Neuron (in vitro differentiated cells): ENCODE measurements at regions not wholly inside any gene's neighbourhood (a gene's known extent, or its start where the extent isn't known, plus 50 kb on each side); places are given as distances from the start of the nearest gene placed in this dataset.

Experiments used
- H2AFZ ChIP-seq: one replicate; pipeline ENCODE4 v1.6.1; 2013; ENCODE audit warnings: low read depth, mild to moderate bottlenecking, inconsistent platforms, low read length, moderate library complexity
- H3K27me3 ChIP-seq: one replicate; pipeline ENCODE4 v1.6.1; 2013; ENCODE audit warnings: low read length; ENCODE audit not compliant: insufficient read depth
- H3K36me3 ChIP-seq: one replicate; pipeline ENCODE4 v1.6.1; 2013; ENCODE audit warnings: low read length; ENCODE audit not compliant: insufficient read depth
- H3K4me1 ChIP-seq: one replicate; pipeline ENCODE4 v1.6.1; 2013; ENCODE audit warnings: low read length; ENCODE audit not compliant: insufficient read depth
- H3K4me3 ChIP-seq: 2 replicates; pipeline ENCODE4 v1.5.1; 2013; ENCODE audit warnings: mild to moderate bottlenecking, low read length, moderate library complexity
- H3K9me3 ChIP-seq: one replicate; pipeline ENCODE4 v1.6.1; 2013; ENCODE audit warnings: low read length

DNA sequence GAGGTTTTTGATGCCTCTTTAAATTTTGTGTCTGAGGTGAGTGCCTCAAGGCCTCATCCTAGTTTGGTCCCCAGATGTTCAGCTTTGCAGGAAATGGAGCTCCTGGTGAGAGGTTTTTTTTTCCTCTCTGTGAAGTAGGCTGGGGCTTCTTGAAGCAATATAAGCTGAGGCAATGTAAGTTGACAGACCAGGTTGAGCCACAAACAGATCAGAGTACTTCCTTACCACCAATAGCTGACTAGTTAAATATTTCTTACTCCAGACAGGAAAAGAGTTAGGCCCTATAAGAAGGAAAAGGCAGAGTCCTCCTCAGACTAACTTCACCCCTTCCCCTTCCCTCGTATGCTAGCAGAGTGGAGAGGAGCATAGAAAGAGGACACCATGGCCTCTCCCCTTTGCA, 341.0 kb downstream of the LMO4 start:
- Histone ChIP-seq H3K27me3 (no peaks in the 10 kb centered on the region), H3K4me3 (no peak overlapping the region), H2AFZ (no peak overlapping the region), H3K9me3 (no peaks in the 10 kb centered on the region), H3K36me3 (no peaks in the 10 kb centered on the region), H3K4me1 (no peaks in the 10 kb centered on the region)

DNA sequence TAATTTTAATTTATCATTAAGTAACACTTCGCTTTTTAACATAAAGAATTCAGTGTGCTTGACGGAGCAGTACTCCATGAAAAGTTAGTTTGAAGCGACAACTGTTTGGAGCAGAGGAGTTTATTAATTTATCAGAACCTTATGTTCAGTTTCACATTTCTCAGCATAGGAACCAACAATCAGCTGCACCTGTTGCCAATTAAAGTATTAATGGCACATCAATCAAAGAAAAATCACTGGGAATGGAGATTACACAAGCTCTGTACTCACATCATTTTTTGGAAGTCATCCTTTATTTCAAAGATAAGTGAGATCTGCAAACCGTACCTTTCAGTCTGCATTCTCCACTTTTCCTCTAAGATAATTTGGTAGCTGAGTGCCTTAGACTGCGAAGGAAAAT, 344.6 kb downstream of the LMO4 start:
- Histone ChIP-seq H3K36me3 (no peaks in the 10 kb centered on the region), H3K27me3 (no peaks in the 10 kb centered on the region), H3K9me3 (no peaks in the 10 kb centered on the region), H2AFZ (no peak overlapping the region), H3K4me1 (no peaks in the 10 kb centered on the region), H3K4me3 (no peak overlapping the region)

DNA sequence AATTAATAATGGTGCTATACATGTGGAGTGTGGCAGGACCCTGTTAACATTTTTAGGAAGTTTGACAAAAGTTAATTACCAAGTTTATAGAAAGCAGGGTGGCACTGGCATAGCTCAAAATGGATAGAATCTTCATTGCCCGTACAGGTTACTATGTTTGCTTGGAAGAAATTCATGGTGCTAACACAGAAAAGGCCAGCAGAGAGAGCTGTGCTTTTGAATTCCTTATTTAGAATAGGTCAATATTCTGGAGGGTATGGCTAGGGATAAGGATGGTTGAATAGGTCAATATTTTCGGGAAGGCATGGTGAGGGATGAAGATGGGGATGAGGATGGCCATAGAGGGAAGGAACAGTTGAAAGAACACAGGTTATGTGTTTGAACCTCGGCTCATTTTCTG, 345.1 kb downstream of the LMO4 start:
- Histone ChIP-seq H3K4me3 (no peak overlapping the region), H3K9me3 (no peaks in the 10 kb centered on the region), H3K36me3 (no peaks in the 10 kb centered on the region), H3K4me1 (no peaks in the 10 kb centered on the region), H3K27me3 (no peaks in the 10 kb centered on the region), H2AFZ (no peak overlapping the region)

GRCh38 chr1:87674791-87675190, 346.1 kb downstream of the LMO4 start:
- H3K4me1 ChIP-seq = no peaks in the 10 kb centered on the region
- no peaks in the 10 kb centered on the region for H3K9me3 ChIP-seq
- no peaks in the 10 kb centered on the region for H3K36me3 ChIP-seq
- H2AFZ ChIP-seq = no peak overlapping the region
- no peaks in the 10 kb centered on the region for H3K27me3 ChIP-seq
- no peak overlapping the region for H3K4me3 ChIP-seq

DNA sequence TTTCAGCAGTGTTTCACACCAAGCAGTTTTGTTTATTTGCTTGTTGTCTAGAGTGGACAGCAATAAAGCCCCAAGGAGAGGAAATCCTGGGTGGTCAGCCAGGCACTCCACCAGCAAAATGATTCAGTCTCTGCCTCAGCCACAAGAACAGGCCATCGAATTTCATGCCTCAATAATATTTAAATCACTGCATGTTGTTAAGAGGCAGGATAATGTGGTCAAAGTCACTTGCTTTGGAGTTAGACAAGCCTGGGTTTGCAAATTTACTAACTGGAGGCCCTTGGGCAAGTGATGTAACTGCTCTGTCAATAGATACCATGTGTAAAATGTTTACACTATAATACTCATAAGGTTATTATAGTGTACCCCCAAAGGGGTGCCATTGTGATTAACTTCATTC, 349.6 kb downstream of the LMO4 start:
- no peak overlapping the region for H2AFZ ChIP-seq
- no peak overlapping the region for H3K4me3 ChIP-seq
- H3K36me3 ChIP-seq = no peaks in the 10 kb centered on the region
- no peaks in the 10 kb centered on the region for H3K27me3 ChIP-seq
- no peaks in the 10 kb centered on the region for H3K9me3 ChIP-seq
- H3K4me1 ChIP-seq = no peaks in the 10 kb centered on the region

DNA sequence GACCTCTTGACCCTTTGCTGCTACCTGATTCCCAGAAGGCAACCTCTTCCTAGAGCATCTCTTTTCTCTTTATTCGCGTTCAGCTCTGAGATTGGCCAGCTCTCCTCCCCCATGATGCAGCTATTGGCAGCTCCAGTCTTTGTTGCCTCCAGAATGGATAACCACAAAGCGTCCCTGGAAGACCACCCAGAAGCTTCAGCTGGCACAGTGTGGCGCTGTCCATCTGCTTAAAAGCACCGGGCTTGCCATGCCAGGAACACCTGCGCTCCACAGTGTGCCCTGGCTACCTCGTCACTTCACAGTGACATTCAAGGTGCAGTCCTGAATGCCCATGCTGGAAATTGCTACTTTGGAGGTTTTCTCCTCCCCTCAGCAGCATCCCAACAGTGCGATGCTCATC, 353.9 kb downstream of the LMO4 start:
- no peaks in the 10 kb centered on the region for H3K27me3 ChIP-seq
- H2AFZ ChIP-seq = no peak overlapping the region
- H3K9me3 ChIP-seq = no peaks in the 10 kb centered on the region
- no peak overlapping the region for H3K4me3 ChIP-seq
- H3K4me1 ChIP-seq = peaks cover 8% of the 10 kb centered on the region
- no peaks in the 10 kb centered on the region for H3K36me3 ChIP-seq

DNA sequence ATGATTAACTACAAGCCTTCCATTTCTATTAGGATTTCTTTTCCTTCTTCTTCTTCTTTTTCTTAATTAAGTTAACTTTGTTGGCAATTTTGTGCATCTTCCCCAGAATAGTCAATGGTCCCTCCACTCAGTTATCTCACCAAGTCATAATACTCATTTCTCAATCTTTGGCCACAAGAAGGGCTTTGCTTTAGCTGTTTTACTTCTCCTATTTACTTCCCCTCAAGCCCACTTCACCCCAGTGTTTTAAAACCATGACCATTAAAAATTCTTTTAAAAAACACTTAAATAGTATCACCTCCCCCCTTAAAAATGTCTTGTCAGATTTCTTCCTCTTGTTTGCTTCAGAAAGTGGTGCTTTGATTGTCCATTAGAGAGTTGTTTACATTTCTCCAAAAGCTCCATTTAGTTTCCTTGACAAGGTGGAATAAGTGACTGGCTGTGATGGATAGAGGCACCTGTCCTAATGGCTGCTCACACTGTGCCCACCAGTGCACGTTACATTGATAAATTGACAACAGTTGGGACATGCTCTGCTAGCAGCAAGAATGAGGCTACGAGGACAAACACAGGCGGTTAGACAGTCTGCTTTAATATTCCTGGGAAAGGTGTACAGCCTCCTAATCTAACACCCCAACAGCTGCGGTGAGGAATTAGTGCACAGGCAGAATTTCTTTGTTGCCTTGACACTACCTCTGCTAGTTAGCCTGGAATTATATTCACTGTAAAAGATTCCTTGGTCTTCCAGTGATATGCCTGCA, 354.7 kb downstream of the LMO4 start:
- Histone ChIP-seq H3K4me1 (peaks cover 8% of the 10 kb centered on the region), H3K9me3 (no peaks in the 10 kb centered on the region), H3K36me3 (no peaks in the 10 kb centered on the region), H3K27me3 (no peaks in the 10 kb centered on the region), H2AFZ (no peak overlapping the region), H3K4me3 (no peak overlapping the region)

DNA sequence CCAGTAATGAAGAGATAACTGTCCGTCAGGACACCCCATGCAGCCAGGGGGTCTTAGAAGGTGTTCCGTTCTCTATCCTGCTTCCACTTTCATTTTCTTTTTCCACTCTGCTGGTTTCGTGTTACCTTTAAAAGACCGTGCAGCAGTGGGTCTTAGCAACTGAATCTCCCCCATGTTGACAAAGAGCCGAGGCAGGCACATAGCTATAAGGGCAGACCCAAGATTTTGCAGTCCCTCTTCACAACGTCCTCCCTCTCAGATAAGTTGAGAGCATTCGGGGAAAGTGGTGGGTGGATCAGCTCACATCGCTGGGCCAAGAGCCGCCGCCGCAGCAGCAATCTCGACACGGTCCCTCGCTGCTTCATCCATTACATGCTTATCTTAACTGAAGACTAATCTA, 355.5 kb downstream of the LMO4 start:
- Histone ChIP-seq H3K4me3 (no peak overlapping the region), H2AFZ (no peak overlapping the region), H3K4me1 (peaks cover 8% of the 10 kb centered on the region), H3K9me3 (no peaks in the 10 kb centered on the region), H3K27me3 (no peaks in the 10 kb centered on the region), H3K36me3 (no peaks in the 10 kb centered on the region)

DNA sequence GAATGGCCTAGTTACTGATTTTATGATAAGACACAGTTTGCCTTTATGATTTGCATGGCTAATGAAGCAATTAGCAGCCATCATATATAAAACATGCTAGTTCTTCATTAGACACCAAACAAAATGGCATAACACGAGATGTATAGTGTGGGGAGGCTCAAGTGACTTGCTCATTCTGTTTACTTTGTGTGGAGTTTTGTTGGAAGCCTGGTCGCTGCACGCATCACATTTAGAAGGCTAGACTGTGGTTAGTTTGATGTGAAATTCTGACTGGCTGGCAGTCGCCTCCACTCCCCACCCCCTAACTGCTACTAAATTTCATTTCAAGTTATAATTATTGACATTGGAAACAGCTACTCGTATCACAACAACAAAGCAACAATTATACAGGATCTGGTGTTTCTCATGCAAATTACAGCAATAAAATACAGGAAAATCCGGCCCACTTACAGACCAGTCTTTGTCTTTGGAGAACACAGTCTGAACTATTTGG, 356.1 kb downstream of the LMO4 start:
- Histone ChIP-seq H3K4me1 (peaks cover 8% of the 10 kb centered on the region), H3K4me3 (no peak overlapping the region), H2AFZ (peak overlapping the region; percentile 83), H3K36me3 (no peaks in the 10 kb centered on the region), H3K27me3 (no peaks in the 10 kb centered on the region), H3K9me3 (no peaks in the 10 kb centered on the region)

DNA sequence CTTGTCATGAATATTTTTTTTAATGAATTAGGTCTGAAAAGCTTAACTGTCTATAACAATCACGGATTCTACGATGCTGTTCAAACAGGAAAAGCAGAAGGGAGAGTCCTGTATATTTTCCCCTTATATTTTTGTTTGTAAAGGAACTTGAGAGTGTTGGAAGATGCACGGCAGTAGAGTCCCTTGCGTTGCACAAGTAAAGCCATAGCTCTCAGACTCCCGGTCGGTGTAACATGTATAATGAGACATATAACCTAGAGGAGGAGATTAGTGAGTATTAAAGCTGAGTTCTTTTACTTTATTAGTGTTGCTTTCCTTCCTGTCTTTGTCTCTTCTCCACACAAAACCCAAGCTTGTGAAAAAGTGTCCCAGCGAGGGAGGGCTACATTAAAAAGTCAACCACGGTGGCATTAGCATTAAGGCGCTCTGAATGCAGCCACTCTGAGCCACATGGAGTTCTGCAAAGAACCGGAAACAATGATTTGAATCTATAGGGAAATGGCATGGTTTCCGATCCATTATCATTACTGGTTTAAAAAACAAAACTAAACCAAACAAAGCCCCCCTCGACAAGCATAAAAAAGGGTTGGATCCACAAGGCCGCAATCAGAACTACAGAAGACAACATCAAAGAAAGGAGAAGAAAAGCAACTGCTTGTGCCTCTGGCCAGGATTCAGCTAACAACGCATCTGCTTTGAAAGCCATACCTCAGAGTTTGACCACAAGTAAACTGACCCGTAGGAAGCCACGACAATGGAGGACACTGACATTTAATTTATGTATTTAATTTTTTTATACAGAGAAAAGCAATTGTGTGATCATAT, 356.8 kb downstream of the LMO4 start:
- Histone ChIP-seq H3K4me3 (peak overlapping the region; percentile 19), H2AFZ (peak overlapping the region; percentile 83), H3K27me3 (no peaks in the 10 kb centered on the region), H3K9me3 (no peaks in the 10 kb centered on the region), H3K4me1 (peaks cover 8% of the 10 kb centered on the region), H3K36me3 (no peaks in the 10 kb centered on the region)

GRCh38 chr1:87686136-87686495, 357.4 kb downstream of the LMO4 start:
- Histone ChIP-seq H3K4me1 (peaks cover 8% of the 10 kb centered on the region), H3K9me3 (no peaks in the 10 kb centered on the region), H3K4me3 (no peak overlapping the region), H3K27me3 (no peaks in the 10 kb centered on the region), H3K36me3 (no peaks in the 10 kb centered on the region), H2AFZ (no peak overlapping the region)

DNA sequence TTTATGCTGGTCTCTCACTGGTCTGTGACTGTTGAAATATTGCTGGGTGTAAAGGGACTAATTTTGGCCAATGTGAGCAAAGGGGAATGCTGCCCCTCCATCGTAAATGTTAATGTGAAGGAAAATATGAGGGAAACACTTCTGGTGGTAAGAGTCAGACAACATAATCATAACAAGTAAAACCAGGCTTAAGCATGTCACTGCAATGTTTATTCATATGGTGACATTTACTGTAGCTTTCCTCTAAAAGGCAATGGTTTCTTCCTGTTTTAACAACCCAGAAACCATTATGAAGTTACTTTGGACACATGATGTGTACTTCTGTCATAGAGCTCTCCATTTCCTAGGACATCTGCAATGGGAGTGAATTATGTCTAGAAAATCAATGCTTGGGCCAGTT, 358.0 kb downstream of the LMO4 start:
- H2AFZ ChIP-seq = no peak overlapping the region
- H3K4me1 ChIP-seq = peaks cover 8% of the 10 kb centered on the region
- H3K9me3 ChIP-seq = no peaks in the 10 kb centered on the region
- no peak overlapping the region for H3K4me3 ChIP-seq
- H3K27me3 ChIP-seq = no peaks in the 10 kb centered on the region
- H3K36me3 ChIP-seq = no peaks in the 10 kb centered on the region

GRCh38 chr1:87688136-87688535, 359.5 kb downstream of the LMO4 start:
- Histone ChIP-seq H3K27me3 (no peaks in the 10 kb centered on the region), H2AFZ (no peak overlapping the region), H3K4me3 (no peak overlapping the region), H3K4me1 (peaks cover 8% of the 10 kb centered on the region), H3K36me3 (no peaks in the 10 kb centered on the region), H3K9me3 (no peaks in the 10 kb centered on the region)
